GM18907 (cell line): ENCODE measurements at regions not wholly inside any gene's neighbourhood (a gene's known extent, or its start where the extent isn't known, plus 50 kb on each side); places are given as distances from the start of the nearest gene placed in this dataset.

Experiments
- ATAC-seq: cut with Tn5 transposase; IDR thresholded peaks from one replicate; pipeline ENCODE4 v1.9.1; 2021; ENCODE audit warnings: mild to moderate bottlenecking, moderate library complexity; ENCODE audit not compliant: unreplicated experiment

- no peak for ATAC-seq
Measured at GRCh38 chr17:63325808-63326207, 120.3 kb downstream of the CYB561 start.

- ATAC-seq = no peak
Measured at GRCh38 chr17:63329876-63330275, 116.2 kb downstream of the CYB561 start.

DNA sequence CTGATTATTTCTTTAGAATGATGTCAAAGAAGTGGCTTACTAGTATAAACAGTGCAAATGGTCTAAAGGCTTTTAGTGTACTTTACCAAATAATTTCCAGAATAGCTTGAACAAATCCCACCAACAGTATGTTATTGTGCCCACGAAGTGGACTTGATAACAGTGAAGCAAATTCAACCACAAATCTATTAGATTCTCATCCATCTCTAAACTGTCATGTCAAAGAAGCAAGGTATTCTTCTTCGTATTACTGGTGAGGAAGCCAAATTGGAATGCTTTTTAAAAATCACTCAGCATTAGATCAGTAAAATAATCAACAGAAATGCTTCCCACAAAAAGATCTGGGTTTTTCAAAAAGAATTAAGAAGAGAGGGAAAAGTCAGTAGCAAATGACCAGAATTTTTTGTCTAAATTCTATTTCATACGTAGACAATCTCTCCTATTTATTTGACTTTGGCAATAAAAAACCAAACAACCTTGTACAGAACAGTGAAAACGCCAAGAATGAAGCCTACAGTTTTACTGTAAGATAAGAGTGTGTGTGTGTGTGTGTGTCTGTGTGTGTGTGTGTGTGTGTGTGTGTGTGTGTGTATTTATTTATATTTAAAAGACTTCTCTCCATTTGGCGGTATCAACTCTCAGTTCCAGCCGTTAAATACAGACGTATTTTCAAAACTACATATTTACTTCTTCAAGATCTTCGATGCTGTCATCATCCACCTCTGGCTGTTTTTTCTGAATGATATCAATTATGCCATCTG is 114.6 kb downstream of the CYB561 start:
- ATAC-seq = no peak

DNA sequence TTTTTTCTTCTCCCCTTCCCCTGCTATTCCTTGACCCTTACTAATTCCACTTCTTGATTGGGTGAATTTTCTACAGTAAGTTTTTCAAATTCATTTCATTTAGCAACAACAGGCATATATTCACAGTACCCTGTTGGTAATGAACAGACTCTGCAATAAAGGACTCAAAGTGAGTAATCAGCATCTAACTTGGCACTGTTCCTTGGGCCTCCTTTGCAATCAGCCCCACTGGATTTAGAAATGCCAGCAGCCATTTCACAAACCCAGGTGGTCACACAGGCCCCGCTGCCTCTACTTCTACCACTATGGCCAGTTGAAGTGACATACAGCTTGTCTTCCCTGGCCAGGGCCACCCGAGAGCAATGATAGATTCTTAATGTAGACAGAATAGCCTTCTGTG is 113.8 kb downstream of the CYB561 start:
- no peak for ATAC-seq

DNA sequence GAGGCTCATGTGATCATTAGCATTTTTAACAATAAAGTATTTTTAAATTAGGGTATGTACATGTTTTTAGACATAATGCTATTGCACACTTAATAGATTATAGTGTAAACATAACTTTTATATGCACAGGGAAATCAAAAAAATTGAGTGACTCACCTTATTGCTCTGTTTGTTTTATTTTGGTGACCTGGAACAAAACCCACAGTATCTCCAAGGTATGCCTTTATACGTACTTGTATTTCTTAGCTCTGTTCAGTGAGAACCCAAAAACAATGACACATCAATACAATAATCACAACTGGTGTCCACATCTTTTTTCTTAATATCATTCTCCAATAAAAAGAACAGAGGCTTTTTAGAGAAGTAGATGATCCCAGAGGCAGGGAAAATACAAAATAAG is 112.2 kb downstream of the CYB561 start:
- ATAC-seq = no peak

- ATAC-seq = no peak
Measured at GRCh38 chr17:63335831-63336230, 110.3 kb downstream of the CYB561 start.

DNA sequence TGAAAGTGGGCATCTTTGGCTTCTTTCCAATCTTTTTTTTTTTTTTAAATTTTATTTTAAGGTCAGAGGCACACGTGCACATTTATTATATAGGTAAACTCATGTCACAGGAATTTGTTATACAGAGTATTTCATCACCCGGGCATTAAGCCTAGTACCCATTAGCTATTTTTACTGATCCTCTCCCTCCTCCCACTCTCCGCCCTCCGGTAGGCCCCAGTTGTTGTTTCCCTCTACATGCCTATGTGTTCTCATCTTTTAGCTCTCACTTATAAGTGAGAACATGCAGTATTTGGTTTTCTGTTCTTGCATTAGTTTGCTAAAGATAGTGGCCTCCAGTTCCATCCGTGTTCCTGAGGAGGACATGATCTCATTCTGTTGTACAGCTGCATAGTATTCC is 108.5 kb downstream of the CYB561 start:
- no peak for ATAC-seq

- no peak for ATAC-seq
Measured at GRCh38 chr17:63338272-63338671, 107.8 kb downstream of the CYB561 start.

GRCh38 chr17:63341276-63341675 is 104.8 kb downstream of the CYB561 start:
- ATAC-seq = no peak

- ATAC-seq = no peak
Measured at GRCh38 chr17:63344383-63344782, 101.7 kb downstream of the CYB561 start.

DNA sequence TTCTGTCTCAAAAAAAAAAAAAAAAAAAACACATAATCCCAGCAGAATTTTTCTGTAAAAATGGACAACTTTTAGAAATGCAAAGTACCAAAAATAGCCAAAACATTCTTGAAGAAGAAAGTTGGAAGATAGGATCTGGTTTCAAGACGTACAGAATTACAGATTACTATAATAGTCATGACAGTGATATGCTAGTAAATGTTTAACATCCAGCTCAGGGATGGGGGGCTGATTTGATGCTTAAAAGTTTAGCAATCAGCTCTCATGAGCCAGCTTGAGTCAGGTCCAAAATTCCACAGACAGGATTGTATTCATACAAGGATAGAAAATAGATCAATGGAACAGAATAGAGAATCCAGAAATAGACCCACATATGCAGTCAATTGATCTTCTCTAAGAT is 100.5 kb downstream of the CYB561 start:
- no peak for ATAC-seq

DNA sequence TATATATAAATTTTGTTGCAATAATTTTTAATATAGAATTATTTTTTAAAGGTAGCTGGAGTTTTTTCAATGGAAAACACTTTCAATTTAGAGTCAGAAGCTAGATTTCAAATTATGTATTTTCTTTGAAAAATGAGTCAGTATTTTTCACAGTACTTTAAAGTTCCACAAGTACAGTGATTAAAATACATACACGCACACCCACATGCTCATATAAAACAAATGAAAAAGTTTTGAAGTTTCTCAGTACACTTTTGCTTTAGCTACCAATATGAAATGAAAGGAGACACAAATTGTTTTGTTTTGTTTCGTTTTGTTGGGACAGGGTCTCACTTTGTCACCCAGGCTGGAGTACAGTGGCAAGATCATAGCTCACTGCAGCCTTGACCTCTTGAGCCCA is 98.6 kb downstream of the CYB561 start:
- no peak for ATAC-seq

DNA sequence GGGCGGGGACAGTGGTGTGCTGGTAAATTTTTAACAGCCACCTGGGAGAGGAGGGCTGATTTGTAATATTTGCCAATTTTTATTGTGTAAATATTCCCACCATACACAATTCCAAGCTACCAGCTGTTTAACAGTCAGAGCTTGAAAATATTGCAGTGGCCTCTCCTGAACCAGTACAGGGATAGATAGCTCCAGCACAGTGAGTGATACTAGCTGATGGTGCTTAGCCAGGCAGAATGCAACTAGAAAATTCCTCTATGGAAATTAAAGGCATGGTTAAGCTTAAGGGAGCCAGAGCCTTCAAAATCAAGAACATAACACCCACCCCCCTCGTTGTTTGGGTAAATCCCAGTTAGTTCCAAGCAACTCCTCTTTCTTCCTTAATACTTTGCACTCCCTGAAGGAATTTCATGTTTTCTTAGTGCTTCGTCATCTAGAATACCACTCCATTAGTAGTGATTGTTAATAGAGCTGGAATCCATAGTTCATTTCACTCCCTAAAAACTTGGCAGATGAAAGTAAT is 96.6 kb downstream of the CYB561 start:
- no peak for ATAC-seq

DNA sequence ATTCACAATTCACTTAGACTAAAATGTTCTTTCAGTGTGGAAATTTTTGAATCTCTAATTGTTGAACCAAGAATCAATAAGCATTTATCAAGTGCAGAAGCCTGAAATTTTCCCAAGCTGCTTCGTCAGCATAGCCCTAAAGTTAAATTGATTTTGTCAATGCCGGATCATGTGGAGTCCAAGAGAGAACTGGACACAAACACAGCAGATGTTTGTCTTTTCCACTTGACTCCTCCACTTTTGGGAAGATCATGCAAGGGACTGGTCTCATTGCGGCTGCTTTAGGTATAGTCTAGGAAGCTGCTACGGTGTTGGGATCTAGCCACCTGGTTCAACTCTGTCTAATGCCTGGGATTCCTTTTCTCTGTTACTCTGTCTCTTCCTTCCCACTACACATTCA is 95.7 kb downstream of the CYB561 start:
- ATAC-seq = no peak

- no peak for ATAC-seq
Measured at GRCh38 chr17:63354256-63354655, 91.8 kb downstream of the CYB561 start.

DNA sequence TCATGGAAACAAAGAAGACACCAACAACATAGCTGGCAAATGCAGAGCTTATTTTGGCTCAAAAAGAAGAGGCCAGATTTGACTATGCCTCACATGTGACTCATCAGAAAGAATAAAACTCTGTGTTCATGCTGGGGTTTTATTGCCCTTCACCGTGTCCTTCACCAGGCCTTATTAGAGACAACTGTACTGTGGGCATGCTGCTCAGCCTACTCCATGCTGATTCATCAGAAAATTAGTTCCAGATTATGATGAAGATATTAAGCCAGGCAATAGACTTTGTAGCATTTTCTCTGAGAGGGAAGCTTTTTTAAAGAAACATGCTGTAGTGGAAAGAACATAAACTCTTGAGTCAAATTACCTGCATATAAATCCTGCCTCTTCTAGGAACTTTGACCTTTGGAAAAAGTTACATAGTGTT is 89.8 kb downstream of the CYB561 start:
- no peak for ATAC-seq

- ATAC-seq = no peak
Measured at GRCh38 chr17:63358111-63358839, 87.8 kb downstream of the CYB561 start.

GRCh38 chr17:63358956-63359355 is 87.2 kb downstream of the CYB561 start:
- no peak for ATAC-seq

DNA sequence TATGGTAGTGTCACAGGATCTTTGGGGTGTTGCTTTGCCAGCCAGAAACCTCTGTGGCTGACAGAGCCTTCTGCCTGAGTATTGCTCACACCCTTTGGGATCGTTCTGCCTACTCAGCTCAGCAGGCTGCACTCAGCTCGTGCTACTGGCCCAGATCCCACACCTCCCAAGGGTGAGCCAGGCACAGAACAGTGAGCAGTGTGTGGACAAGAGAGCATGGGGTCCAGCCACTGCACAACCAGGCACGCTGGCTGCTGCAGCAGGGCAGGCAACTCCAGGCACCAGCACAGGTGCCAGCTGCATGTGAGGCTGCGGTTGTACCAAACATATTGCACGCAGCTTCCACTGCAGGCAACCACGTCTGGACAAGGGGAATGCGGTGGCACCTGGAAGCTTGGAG is 84.9 kb downstream of the CYB561 start:
- ATAC-seq = no peak

- no peak for ATAC-seq
Measured at GRCh38 chr17:63362115-63362514, 84.0 kb downstream of the CYB561 start.

DNA sequence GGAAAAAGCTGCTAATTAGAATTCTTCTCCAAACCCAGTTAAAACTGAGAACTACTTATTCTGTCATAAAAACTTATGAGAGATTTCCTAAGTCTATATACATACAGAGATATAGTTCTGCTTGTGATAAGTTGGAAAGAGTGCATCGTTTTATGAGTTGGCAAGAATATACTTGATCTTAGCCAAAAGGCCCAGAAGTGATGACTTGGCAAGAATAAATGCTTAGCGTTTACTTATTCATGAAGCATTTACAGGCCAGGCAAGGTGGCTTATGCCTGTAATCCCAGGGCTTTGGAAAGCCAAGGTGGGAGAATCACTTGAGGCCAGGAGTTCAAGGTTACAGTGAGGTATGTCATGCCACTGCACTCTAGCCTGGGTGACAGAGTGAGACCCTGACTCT is 81.7 kb downstream of the CYB561 start:
- ATAC-seq = no peak

DNA sequence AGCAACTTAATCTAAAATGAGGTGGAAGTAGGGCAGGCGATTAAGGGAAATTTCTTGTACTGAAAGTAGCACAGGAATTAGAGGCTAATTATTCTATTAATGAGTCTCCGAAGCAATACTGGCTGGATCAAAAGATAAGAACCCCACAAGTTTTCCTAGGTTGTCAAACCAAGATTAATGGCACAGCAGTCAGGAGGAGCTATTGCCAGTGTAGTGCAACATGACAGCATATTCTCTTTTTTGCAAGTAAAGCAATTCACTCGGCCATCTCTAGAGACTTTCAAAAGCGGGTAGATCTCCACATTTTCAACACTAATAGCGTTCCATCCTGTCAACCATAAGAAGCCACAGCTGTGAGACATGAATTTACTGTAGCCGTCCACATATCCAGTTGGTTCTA is 81.2 kb downstream of the CYB561 start:
- no peak for ATAC-seq
